Transverse colon (tissue), 4 donors: ENCODE measurements at regions not wholly inside any gene's neighbourhood (a gene's known extent, or its start where the extent isn't known, plus 50 kb on each side); places are given as distances from the start of the nearest gene placed in this dataset.

Experiments used
- EP300 ChIP-seq: sonication (generic); formaldehyde crosslinking; IDR thresholded peaks from one replicate; pipeline ENCODE4 v1.6.1; 2017; ENCODE audit warnings: antibody characterized with exemption, low read depth
- POLR2A ChIP-seq: fragments of 450-650 bp; IDR thresholded peaks from one replicate; pipeline ENCODE4 v1.6.1; 2016; ENCODE audit warnings: antibody characterized with exemption, mild to moderate bottlenecking, moderate library complexity
- POLR2AphosphoS5 ChIP-seq, 3 donors: sonication (generic); formaldehyde crosslinking; IDR thresholded peaks; one replicate each; pipeline ENCODE4 v1.6.1; 2016; ENCODE audit warnings: antibody characterized with exemption in 3 of 3
- TF ChIP-seq, protein P1 (sequence below), 5 experiments: fragments of 200-600 bp in 3 of 5; fragments of 450-650 bp in 2 of 5; sonication (generic) in 3 of 5; IDR thresholded peaks; 1 replicate in 2 of 5; 2 replicates in 3 of 5; pipeline ENCODE4 v1.5.1; 2016 to 2017; ENCODE audit warnings: antibody characterized with exemption in 5 of 5, inconsistent platforms in 3 of 5, mild to moderate bottlenecking in 2 of 5, moderate library complexity in 1 of 5

DNA sequence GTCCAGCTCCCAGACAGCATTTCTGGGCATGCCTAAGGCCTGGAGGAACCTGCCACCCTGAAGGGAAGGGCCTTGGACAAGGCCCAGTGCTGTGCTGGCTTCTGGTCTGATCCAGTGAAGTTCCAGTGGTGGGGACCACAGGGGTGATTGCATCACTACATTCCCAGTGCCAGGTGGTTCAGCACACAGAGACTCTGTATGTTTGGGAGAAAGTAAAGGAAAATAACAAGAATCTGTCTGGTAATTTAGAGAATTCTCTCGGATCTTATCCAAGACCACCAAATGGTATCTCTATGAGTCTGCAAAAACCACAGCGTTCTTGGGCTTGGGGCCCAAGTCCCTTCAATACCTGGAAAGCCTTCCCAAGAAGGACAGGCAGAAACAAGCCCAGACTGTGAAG, 131.8 kb upstream of the MAD2L1 start:
- TF ChIP-seq, protein P1, sequence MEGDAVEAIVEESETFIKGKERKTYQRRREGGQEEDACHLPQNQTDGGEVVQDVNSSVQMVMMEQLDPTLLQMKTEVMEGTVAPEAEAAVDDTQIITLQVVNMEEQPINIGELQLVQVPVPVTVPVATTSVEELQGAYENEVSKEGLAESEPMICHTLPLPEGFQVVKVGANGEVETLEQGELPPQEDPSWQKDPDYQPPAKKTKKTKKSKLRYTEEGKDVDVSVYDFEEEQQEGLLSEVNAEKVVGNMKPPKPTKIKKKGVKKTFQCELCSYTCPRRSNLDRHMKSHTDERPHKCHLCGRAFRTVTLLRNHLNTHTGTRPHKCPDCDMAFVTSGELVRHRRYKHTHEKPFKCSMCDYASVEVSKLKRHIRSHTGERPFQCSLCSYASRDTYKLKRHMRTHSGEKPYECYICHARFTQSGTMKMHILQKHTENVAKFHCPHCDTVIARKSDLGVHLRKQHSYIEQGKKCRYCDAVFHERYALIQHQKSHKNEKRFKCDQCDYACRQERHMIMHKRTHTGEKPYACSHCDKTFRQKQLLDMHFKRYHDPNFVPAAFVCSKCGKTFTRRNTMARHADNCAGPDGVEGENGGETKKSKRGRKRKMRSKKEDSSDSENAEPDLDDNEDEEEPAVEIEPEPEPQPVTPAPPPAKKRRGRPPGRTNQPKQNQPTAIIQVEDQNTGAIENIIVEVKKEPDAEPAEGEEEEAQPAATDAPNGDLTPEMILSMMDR (IDR thresholded peaks at IDR 0.05): no peak
- TF ChIP-seq EP300 (no peak), POLR2AphosphoS5 (IDR thresholded peaks at IDR 0.05) (no peak), POLR2A (no peak)
